Colonic mucosa (tissue), 4 donors: ENCODE measurements at regions not wholly inside any gene's neighbourhood (a gene's known extent, or its start where the extent isn't known, plus 50 kb on each side); places are given as distances from the start of the nearest gene placed in this dataset.

Source experiments
- DNase-seq: peaks from one replicate; pipeline ENCODE4 v3.0.0-alpha.2; 2020
- H3K27ac ChIP-seq: fragments of 200-600 bp; one replicate; pipeline ENCODE4 v1.8.0; 2021
- H3K27me3 ChIP-seq: fragments of 200-600 bp; one replicate; pipeline ENCODE4 v1.8.0; 2021
- H3K36me3 ChIP-seq: fragments of 200-600 bp; one replicate; pipeline ENCODE4 v1.8.0; 2021
- H3K4me1 ChIP-seq: fragments of 200-600 bp; one replicate; pipeline ENCODE4 v1.8.0; 2021; ENCODE audit warnings: mild to moderate bottlenecking
- H3K4me3 ChIP-seq: fragments of 200-600 bp; one replicate; pipeline ENCODE4 v1.8.0; 2021
- H3K9ac ChIP-seq, 2 donors: one replicate each; pipeline ENCODE4 v1.7.0; 2013; ENCODE audit warnings: control low read depth in 2 of 2, low read depth in 2 of 2, low read length in 2 of 2
- H3K9me3 ChIP-seq: fragments of 200-600 bp; one replicate; pipeline ENCODE4 v1.8.0; 2021
- intact Hi-C: fragments of 100-400 bp; cut with DNase I; formaldehyde crosslinking; loops from one replicate; pipeline ENCODE4 v1.14.1; 2022
- TF ChIP-seq, protein P1 (sequence below): fragments of 200-600 bp; IDR thresholded peaks from one replicate; pipeline ENCODE4 v1.8.0; 2022; ENCODE audit warnings: antibody characterized with exemption, mild to moderate bottlenecking
- donor health status: healthy.
- donor health status: DM: no; HTN: no; CAD: no.
- donor health status: DM: no; HTN: no; CAD: no.

DNA sequence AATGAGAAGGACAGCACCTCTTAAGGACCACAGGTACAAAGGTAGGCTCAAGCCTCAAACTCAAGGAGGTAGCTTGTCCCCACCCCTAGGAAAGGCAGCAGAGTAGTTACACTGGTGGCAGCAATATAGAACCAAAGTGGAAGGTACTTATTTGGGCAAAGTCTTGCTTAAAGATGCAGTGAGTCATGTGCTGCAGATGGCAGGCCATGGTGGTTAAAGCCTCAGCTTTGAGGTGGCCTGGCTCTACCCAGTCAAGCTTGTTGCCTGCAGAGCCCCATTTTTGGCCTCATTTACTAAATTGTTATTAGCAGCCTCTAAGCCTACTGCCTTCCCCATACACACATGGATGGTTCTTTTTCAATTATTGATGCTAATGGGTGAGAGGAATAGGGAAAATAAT, 146.0 kb downstream of the ELOVL4 start:
- no peaks in the 10 kb centered on the region for H3K27me3 ChIP-seq
- TF ChIP-seq, protein P1, sequence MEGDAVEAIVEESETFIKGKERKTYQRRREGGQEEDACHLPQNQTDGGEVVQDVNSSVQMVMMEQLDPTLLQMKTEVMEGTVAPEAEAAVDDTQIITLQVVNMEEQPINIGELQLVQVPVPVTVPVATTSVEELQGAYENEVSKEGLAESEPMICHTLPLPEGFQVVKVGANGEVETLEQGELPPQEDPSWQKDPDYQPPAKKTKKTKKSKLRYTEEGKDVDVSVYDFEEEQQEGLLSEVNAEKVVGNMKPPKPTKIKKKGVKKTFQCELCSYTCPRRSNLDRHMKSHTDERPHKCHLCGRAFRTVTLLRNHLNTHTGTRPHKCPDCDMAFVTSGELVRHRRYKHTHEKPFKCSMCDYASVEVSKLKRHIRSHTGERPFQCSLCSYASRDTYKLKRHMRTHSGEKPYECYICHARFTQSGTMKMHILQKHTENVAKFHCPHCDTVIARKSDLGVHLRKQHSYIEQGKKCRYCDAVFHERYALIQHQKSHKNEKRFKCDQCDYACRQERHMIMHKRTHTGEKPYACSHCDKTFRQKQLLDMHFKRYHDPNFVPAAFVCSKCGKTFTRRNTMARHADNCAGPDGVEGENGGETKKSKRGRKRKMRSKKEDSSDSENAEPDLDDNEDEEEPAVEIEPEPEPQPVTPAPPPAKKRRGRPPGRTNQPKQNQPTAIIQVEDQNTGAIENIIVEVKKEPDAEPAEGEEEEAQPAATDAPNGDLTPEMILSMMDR: no peak
- DNase-seq: no peak
- no peaks in the 10 kb centered on the region for H3K4me1 ChIP-seq
- no peak overlapping the region for H3K9ac ChIP-seq
- H3K4me3 ChIP-seq: no peak overlapping the region
- H3K36me3 ChIP-seq: no peaks in the 10 kb centered on the region
- H3K9me3 ChIP-seq: no peaks in the 10 kb centered on the region
- intact Hi-C loops: no loop called here
- H3K27ac ChIP-seq: no peak overlapping the region

DNA sequence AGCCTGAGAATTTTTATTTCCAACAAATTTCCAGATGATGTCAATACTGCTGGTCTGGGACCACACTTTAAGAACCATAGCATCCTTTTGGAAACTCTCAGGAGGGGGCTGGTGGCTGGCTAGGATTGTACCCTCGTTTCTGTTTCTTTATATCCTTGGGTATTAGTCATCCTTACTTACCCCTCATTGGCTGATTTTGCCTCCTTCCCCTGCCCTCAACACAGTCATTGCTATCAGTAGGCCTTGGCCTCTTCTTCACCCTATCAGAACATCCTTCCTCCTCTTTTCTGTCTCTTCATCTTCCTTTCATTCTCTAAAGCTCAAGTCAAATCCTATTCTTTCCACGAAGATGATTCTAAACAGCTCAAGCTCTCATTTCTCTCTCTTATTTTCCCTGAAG, 148.5 kb downstream of the ELOVL4 start:
- H3K36me3 ChIP-seq: no peaks in the 10 kb centered on the region
- H3K27me3 ChIP-seq: no peaks in the 10 kb centered on the region
- H3K9me3 ChIP-seq: no peaks in the 10 kb centered on the region
- H3K9ac ChIP-seq: no peak overlapping the region
- TF ChIP-seq, protein P1: no peak
- DNase-seq: no peak
- intact Hi-C loops: no loop called here
- no peak overlapping the region for H3K4me3 ChIP-seq
- no peaks in the 10 kb centered on the region for H3K4me1 ChIP-seq
- H3K27ac ChIP-seq: no peak overlapping the region

- H3K36me3 ChIP-seq: no peaks in the 10 kb centered on the region
- H3K27ac ChIP-seq: no peak overlapping the region
- no peaks in the 10 kb centered on the region for H3K4me1 ChIP-seq
- TF ChIP-seq, protein P1: no peak
- H3K9me3 ChIP-seq: no peaks in the 10 kb centered on the region
- no peak overlapping the region for H3K4me3 ChIP-seq
- H3K27me3 ChIP-seq: no peaks in the 10 kb centered on the region
- intact Hi-C loops: no loop called here
- H3K9ac ChIP-seq: no peak overlapping the region
- DNase-seq: no peak
Measured at GRCh38 chr6:79797912-79798311, 149.4 kb downstream of the ELOVL4 start.

GRCh38 chr6:79797163-79797764, 150.1 kb downstream of the ELOVL4 start:
- no peaks in the 10 kb centered on the region for H3K36me3 ChIP-seq
- H3K4me1 ChIP-seq: no peaks in the 10 kb centered on the region
- no peaks in the 10 kb centered on the region for H3K27me3 ChIP-seq
- TF ChIP-seq, protein P1: no peak
- no peak for DNase-seq
- no peak overlapping the region for H3K9ac ChIP-seq
- H3K4me3 ChIP-seq: no peak overlapping the region
- intact Hi-C loops: no loop called here
- H3K9me3 ChIP-seq: no peaks in the 10 kb centered on the region
- H3K27ac ChIP-seq: no peak overlapping the region

- intact Hi-C loops: no loop called here
- H3K4me3 ChIP-seq: no peak overlapping the region
- TF ChIP-seq, protein P1: no peak
- no peaks in the 10 kb centered on the region for H3K9me3 ChIP-seq
- H3K36me3 ChIP-seq: no peaks in the 10 kb centered on the region
- no peak overlapping the region for H3K27ac ChIP-seq
- H3K9ac ChIP-seq: no peak overlapping the region
- DNase-seq: no peak
- no peaks in the 10 kb centered on the region for H3K27me3 ChIP-seq
- no peaks in the 10 kb centered on the region for H3K4me1 ChIP-seq
Measured at GRCh38 chr6:79796197-79796596, 151.2 kb downstream of the ELOVL4 start.

DNA sequence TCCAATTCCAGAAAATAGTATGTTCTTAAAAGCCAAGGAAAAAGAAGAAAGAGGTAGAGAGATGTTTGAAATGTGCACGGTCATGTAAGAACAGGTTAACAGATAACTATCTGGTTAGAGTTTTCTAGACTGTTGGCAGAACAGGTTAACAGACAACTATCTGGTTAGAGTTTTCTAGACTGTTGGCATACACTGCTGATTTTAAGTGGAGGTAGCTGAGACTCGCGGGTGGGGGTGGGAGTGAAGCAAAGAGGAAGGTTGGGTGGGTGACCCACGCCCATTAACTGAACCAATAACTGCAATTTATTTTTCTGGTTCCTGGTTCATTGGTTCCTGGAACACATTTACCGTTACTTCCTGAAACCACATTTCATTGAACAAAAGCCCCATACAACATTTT, 157.5 kb downstream of the ELOVL4 start:
- intact Hi-C loops: no loop called here
- H3K36me3 ChIP-seq: no peaks in the 10 kb centered on the region
- H3K9ac ChIP-seq: no peak overlapping the region
- H3K9me3 ChIP-seq: no peaks in the 10 kb centered on the region
- no peaks in the 10 kb centered on the region for H3K27me3 ChIP-seq
- no peak overlapping the region for H3K27ac ChIP-seq
- TF ChIP-seq, protein P1: no peak
- H3K4me1 ChIP-seq: no peaks in the 10 kb centered on the region
- H3K4me3 ChIP-seq: no peak overlapping the region
- DNase-seq: no peak
